ENCODE measurements at regions not wholly inside any gene's neighbourhood (a gene's known extent, or its start where the extent isn't known, plus 50 kb on each side); places are given as distances from the start of the nearest gene placed in this dataset.

DNA sequence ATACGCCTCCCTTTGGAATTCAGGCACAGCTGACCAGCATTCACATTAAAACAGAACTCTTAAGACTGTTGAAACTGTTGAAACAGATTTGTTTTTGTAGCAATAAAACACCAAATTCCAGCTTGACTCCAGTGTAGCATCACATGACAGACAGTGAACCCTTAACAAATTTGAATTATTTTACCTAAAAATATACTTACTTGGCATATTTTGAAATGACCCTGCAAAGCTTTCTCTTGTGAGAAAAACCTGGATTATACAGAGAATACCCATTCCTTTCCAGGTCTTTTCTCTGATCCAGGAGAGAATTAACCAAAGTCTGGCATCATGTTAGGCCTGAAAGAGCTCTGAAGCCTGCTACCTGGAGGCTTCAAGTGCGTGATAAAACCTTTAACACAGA lies 410.3 kb downstream of the FOXG1 start:
- H3K18ac ChIP-seq (ENCODE audit: low read depth, low read length) = no peak overlapping the region
- H2AK9ac ChIP-seq (replicated peaks; ENCODE audit: low read depth, low read length, poor library complexity) = no peak overlapping the region
- H3K14ac ChIP-seq (replicated peaks; ENCODE audit: low read depth, low read length) = no peak overlapping the region
- WGBS, 2 experiments (ENCODE audit: extremely low coverage in 2 of 2, insufficient read length in 1 of 2) = no CpG with 5 or more reads among the region's 2 CpGs
- no peak overlapping the region for H4K5ac ChIP-seq (ENCODE audit: low read depth, low read length)
- in situ Hi-C loops (cut with MboI; ENCODE audit: low sequenced_read_pairs) = no loop called here
- no peak overlapping the region for H4K91ac ChIP-seq (ENCODE audit: insufficient read depth, low read depth, low read length)
- no peak overlapping the region for H2AK5ac ChIP-seq (ENCODE audit: low read depth, low read length)
- H3K56ac ChIP-seq (ENCODE audit: extremely low read depth, insufficient read depth, low read length) = no peak overlapping the region
- TF ChIP-seq NFE2L2 (IDR thresholded peaks at IDR 0.05; ENCODE audit: low read depth, low read length) = no peak
- TF ChIP-seq MAFK (IDR thresholded peaks at IDR 0.05; ENCODE audit: low read depth, low read length) = peak; percentile 12; the same call in 1 of the 2 replicates
- no peak overlapping the region for H2BK5ac ChIP-seq (ENCODE audit: low read depth, low read length, poor library complexity, severe bottlenecking)
- no peak overlapping the region for H2BK20ac ChIP-seq (ENCODE audit: low read depth, low read length)
- no peak overlapping the region for H3K23ac ChIP-seq (ENCODE audit: low read depth, low read length)
- H3K9me3 ChIP-seq (ENCODE audit: control insufficient read depth, insufficient read depth, low read length) = no peaks in the 10 kb centered on the region
- no peak overlapping the region for H4K8ac ChIP-seq (ENCODE audit: low read depth in 2 of 2, low read length in 2 of 2)
- no peak overlapping the region for H2AFZ ChIP-seq (replicated peaks; ENCODE audit: low read length, poor library complexity)
- H3K36me3 ChIP-seq (ENCODE audit: control insufficient read depth, insufficient read depth, low read length) = no peaks in the 10 kb centered on the region
- intact Hi-C loops (cut with micrococcal nuclease) = no loop called here
- H3K4ac ChIP-seq (ENCODE audit: low read depth, low read length) = no peak overlapping the region
- H3K9me1 ChIP-seq (ENCODE audit: insufficient read depth, low read length) = no peaks in the 10 kb centered on the region
- ChIA-PET POLR2A (ENCODE audit: unreplicated experiment) (no interaction called here), CTCF (no interaction called here)
- no peaks in the 10 kb centered on the region for H4K20me1 ChIP-seq (ENCODE audit: insufficient read depth, low read length)
- no peak overlapping the region for H2BK120ac ChIP-seq (ENCODE audit: low read depth, low read length)
- H3K9ac ChIP-seq (ENCODE audit: low read depth, low read length) = no peak overlapping the region
- no TSS peak for BruUV-seq (replicated peaks)
- H3K27ac ChIP-seq (ENCODE audit: insufficient read depth, low read length) = no peak overlapping the region
- DNase-seq (no peak), ATAC-seq (ENCODE audit: low read depth) (no peak)
- H3K27me3 ChIP-seq (ENCODE audit: control insufficient read depth, insufficient read depth, low read length) = no peaks in the 10 kb centered on the region
- H3K4me1 ChIP-seq (ENCODE audit: control insufficient read depth, insufficient read depth, low read length) = no peaks in the 10 kb centered on the region
- dilution Hi-C loops (cut with HindIII; ENCODE audit: low sequenced_read_pairs, unreplicated experiment) = no loop called here
- no peak overlapping the region for H2BK15ac ChIP-seq (ENCODE audit: low read depth, low read length)
- no peaks in the 10 kb centered on the region for H3K79me1 ChIP-seq (ENCODE audit: low read depth in 1 of 2, low read length in 2 of 2)
- no peak overlapping the region for H3K4me2 ChIP-seq (ENCODE audit: low read depth, low read length)
- no peak overlapping the region for H3K4me3 ChIP-seq (ENCODE audit: insufficient read depth, low read depth, low read length)

Measured in IMR-90 (cell line).